HG03432 (cell line): ENCODE measurements at regions not wholly inside any gene's neighbourhood (a gene's known extent, or its start where the extent isn't known, plus 50 kb on each side); places are given as distances from the start of the nearest gene placed in this dataset.

Experiments used
- ATAC-seq: cut with Tn5 transposase; IDR thresholded peaks from one replicate; pipeline ENCODE4 v1.9.1; 2021; ENCODE audit warnings: mild to moderate bottlenecking, moderate library complexity; ENCODE audit not compliant: unreplicated experiment

GRCh38 chr6:44050872-44051505, 76.3 kb downstream of the MRPL14 start:
- no peak for ATAC-seq

- ATAC-seq = no peak
Observed at GRCh38 chr6:44049989-44050871, 77.0 kb downstream of the MRPL14 start.

GRCh38 chr6:44049163-44049988, 77.9 kb downstream of the MRPL14 start:
- peak; percentile 71 for ATAC-seq

- ATAC-seq = no peak
Observed at GRCh38 chr6:44048277-44048676, 79.0 kb downstream of the MRPL14 start.

GRCh38 chr6:44047801-44048200, 79.5 kb downstream of the MRPL14 start:
- ATAC-seq = no peak

GRCh38 chr6:44047179-44047546, 80.1 kb downstream of the MRPL14 start:
- no peak for ATAC-seq

GRCh38 chr6:44046516-44047178, 80.6 kb downstream of the MRPL14 start:
- no peak for ATAC-seq

GRCh38 chr6:44045672-44046015, 81.6 kb downstream of the MRPL14 start:
- no peak for ATAC-seq

GRCh38 chr6:44044940-44045671, 82.1 kb downstream of the MRPL14 start:
- no peak for ATAC-seq

- ATAC-seq = no peak
Observed at GRCh38 chr6:44044154-44044539, 83.1 kb downstream of the MRPL14 start.

- no peak for ATAC-seq
Observed at GRCh38 chr6:44043479-44044153, 83.6 kb downstream of the MRPL14 start.

- no peak for ATAC-seq
Observed at GRCh38 chr6:44042989-44043478, 84.2 kb downstream of the MRPL14 start.

- ATAC-seq = no peak
Observed at GRCh38 chr6:44042261-44042988, 84.8 kb downstream of the MRPL14 start.

GRCh38 chr6:44041461-44042260, 85.6 kb downstream of the MRPL14 start:
- no peak for ATAC-seq

GRCh38 chr6:44040786-44041185, 86.5 kb downstream of the MRPL14 start:
- ATAC-seq = no peak

- no peak for ATAC-seq
Observed at GRCh38 chr6:44039839-44040350, 87.4 kb downstream of the MRPL14 start.

- no peak for ATAC-seq
Observed at GRCh38 chr6:44039191-44039719, 88.0 kb downstream of the MRPL14 start.
